ENCODE measurements at regions not wholly inside any gene's neighbourhood (a gene's known extent, or its start where the extent isn't known, plus 50 kb on each side); places are given as distances from the start of the nearest gene placed in this dataset.

DNA sequence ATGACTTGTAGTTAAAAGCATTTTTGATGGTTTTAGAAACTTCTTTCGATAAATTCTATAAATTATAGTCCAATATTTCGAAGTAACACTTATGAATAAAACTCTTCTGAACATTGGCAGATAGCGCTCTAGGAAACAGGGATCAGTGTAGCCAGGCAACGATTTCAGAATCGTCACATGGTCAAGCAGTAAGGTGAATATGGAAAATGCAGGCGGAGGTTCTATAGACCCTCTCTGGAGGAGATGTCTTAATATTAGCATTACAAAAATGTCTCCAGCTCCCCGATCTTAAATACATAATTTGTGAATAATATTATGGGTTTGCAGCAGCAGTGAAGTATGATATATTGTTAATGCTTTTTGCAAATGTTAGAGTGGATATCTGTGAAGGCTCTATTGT lies 310.3 kb downstream of the SS18 start:
- TF ChIP-seq, protein P1, sequence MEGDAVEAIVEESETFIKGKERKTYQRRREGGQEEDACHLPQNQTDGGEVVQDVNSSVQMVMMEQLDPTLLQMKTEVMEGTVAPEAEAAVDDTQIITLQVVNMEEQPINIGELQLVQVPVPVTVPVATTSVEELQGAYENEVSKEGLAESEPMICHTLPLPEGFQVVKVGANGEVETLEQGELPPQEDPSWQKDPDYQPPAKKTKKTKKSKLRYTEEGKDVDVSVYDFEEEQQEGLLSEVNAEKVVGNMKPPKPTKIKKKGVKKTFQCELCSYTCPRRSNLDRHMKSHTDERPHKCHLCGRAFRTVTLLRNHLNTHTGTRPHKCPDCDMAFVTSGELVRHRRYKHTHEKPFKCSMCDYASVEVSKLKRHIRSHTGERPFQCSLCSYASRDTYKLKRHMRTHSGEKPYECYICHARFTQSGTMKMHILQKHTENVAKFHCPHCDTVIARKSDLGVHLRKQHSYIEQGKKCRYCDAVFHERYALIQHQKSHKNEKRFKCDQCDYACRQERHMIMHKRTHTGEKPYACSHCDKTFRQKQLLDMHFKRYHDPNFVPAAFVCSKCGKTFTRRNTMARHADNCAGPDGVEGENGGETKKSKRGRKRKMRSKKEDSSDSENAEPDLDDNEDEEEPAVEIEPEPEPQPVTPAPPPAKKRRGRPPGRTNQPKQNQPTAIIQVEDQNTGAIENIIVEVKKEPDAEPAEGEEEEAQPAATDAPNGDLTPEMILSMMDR (IDR thresholded peaks at IDR 0.05), result no peak
- no peak for TF ChIP-seq POLR2A (IDR thresholded peaks at IDR 0.05)
- H3K9me3 ChIP-seq, result no peaks in the 10 kb centered on the region
- H3K4me3 ChIP-seq, result no peak overlapping the region
- H3K4me1 ChIP-seq, result no peaks in the 10 kb centered on the region
- 87 to 90% methylated on average over 7 of the region's 7 CpGs for WGBS, 2 donors
- H3K27me3 ChIP-seq, result no peaks in the 10 kb centered on the region
- no peaks in the 10 kb centered on the region for H3K36me3 ChIP-seq (ENCODE audit: low read depth, missing control alignments)
- no peak overlapping the region for H3K27ac ChIP-seq
- DNase-seq, result no peak
- intact Hi-C loops (cut with DNase I; ENCODE audit: low total_unique reads), result no loop called here

DNA sequence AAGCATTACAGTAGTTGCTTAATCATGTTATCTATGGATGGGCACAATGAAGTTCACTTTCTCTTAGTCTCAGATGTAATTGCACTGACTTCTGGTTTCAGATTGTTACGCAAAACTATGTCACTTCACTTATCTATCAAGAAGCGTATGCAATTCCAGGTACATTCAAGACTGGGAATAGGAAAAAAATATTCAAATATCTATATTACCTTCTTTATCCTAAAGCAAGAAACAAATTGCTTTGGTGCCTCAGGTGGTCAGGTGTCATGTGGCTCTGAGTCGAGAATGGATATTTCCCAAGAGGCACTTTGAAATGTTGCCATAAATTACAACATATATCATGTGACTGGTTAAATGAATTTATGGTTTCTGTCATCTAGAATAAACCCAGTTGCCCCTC lies 318.6 kb downstream of the SS18 start:
- Histone ChIP-seq H3K4me3 (no peak overlapping the region), H3K9me3 (no peaks in the 10 kb centered on the region), H3K27me3 (no peaks in the 10 kb centered on the region), H3K27ac (no peak overlapping the region), H3K36me3 (ENCODE audit: low read depth, missing control alignments) (no peaks in the 10 kb centered on the region), H3K4me1 (no peaks in the 10 kb centered on the region)
- TF ChIP-seq POLR2A (IDR thresholded peaks at IDR 0.05), result no peak
- TF ChIP-seq, protein P1 (IDR thresholded peaks at IDR 0.05), result no peak
- DNase-seq, result no peak
- 90 to 93% methylated on average over 3 of the region's 3 CpGs for WGBS, 2 donors
- intact Hi-C loops (cut with DNase I; ENCODE audit: low total_unique reads), result no loop called here

DNA sequence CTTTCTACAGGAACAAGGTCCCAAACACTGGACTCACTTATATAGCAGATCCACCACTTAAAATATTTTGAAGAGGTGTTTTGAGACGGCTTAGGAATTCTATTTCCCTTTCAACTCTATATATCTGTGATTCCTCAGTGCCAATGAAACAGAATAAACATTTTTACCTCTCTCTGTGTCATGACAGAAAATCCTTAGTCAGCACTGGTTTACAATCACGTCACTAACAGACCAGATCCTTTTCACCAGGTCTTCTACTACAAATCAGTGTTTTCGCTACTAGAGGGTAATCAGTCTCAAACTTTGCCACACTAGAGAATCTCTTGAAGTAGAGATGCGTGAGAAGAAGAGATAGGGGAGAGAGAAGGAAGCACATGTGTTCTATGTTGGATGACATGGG lies 325.6 kb downstream of the SS18 start:
- intact Hi-C loops (cut with DNase I; ENCODE audit: low total_unique reads), result no loop called here

DNA sequence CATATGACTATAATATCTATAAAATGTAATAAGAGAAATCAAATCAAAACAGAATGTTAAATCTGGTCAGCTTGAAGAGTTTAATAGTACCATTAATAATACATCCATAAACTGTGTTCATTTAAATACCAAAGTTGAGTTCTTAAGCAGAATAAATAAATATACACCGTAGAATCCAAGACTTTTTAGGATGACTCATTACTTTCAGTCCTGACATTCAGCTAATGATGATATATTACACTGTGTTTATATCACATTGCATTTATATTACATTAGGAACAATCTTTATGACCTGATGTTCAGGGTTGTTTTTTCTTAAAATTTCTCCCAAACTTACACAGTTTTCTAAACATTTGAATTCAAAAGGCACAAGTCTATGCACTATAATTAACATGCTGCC lies 331.3 kb downstream of the SS18 start:
- Histone ChIP-seq H3K4me3 (no peak overlapping the region), H3K9me3 (no peaks in the 10 kb centered on the region), H3K36me3 (ENCODE audit: low read depth, missing control alignments) (no peaks in the 10 kb centered on the region), H3K27ac (no peak overlapping the region), H3K4me1 (no peaks in the 10 kb centered on the region), H3K27me3 (no peaks in the 10 kb centered on the region)
- DNase-seq, result no peak
- no peak for TF ChIP-seq POLR2A (IDR thresholded peaks at IDR 0.05)
- TF ChIP-seq, protein P1 (IDR thresholded peaks at IDR 0.05), result no peak
- intact Hi-C loops (cut with DNase I; ENCODE audit: low total_unique reads), result no loop called here
- 59 to 60% methylated on average over 1 of the region's 1 CpG for WGBS, 2 donors

More for the DNA sequence above, 325.6 kb downstream of the SS18 start:
- DNase-seq, result no peak
- Histone ChIP-seq H3K27ac (no peak overlapping the region), H3K36me3 (ENCODE audit: low read depth, missing control alignments) (no peaks in the 10 kb centered on the region), H3K4me1 (no peaks in the 10 kb centered on the region), H3K27me3 (no peaks in the 10 kb centered on the region), H3K9me3 (no peaks in the 10 kb centered on the region), H3K4me3 (no peak overlapping the region)
- no peak for TF ChIP-seq POLR2A (IDR thresholded peaks at IDR 0.05)
- TF ChIP-seq, protein P1 (IDR thresholded peaks at IDR 0.05), result no peak
- WGBS, 2 donors, result 83 to 91% methylated on average over 4 of the region's 4 CpGs

DNA sequence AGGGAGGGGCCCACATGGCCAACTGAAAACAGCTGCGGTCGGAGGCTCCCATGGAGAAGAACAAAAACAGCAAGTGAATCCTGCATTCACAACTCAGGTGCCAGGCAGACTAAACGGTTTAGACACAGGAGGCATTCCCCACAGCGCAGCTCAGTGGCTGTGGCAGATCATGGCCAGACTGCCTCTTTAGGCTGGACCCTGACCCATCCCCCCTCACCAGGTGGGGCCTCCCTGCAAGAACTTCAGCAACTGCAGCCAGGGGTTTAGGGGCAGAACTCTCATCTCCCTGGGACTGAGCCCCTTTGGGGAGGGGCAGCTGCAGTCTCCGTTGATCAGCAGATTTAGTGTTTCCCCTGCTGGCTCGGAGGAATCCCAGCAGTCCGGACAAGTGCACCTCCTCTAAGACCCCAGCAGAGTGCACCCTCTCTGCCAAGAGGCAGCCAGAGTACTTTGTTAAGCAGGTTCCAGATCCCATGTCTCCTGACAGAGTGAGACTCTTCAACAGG lies 346.7 kb downstream of the SS18 start:
- intact Hi-C loops (cut with DNase I; ENCODE audit: low total_unique reads), result no loop called here
- no peak for DNase-seq
- TF ChIP-seq POLR2A (IDR thresholded peaks at IDR 0.05), result no peak
- TF ChIP-seq, protein P1 (IDR thresholded peaks at IDR 0.05), result no peak
- Histone ChIP-seq H3K27me3 (no peaks in the 10 kb centered on the region), H3K4me3 (no peak overlapping the region), H3K27ac (no peak overlapping the region), H3K9me3 (no peaks in the 10 kb centered on the region), H3K36me3 (ENCODE audit: low read depth, missing control alignments) (no peaks in the 10 kb centered on the region), H3K4me1 (no peaks in the 10 kb centered on the region)
- 76 to 98% methylated on average over 4 to 7 of the region's 7 CpGs for WGBS, 2 donors
